ENCODE measurements at regions not wholly inside any gene's neighbourhood (a gene's known extent, or its start where the extent isn't known, plus 50 kb on each side); places are given as distances from the start of the nearest gene placed in this dataset.

GRCh38 chr3:137610723-137611122, 153.4 kb upstream of the SOX14 start:
- no peaks in the 10 kb centered on the region for H3K36me3 ChIP-seq (ENCODE audit: control insufficient read depth, insufficient read depth, low read length)
- no peak overlapping the region for H3K4me3 ChIP-seq (ENCODE audit: low read length)
- no peaks in the 10 kb centered on the region for H3K4me1 ChIP-seq (ENCODE audit: control insufficient read depth, insufficient read depth, low read length)
- no peak overlapping the region for H3K9ac ChIP-seq (ENCODE audit: low read length)
- H3K9me3 ChIP-seq (ENCODE audit: control insufficient read depth, low read length): no peaks in the 10 kb centered on the region
- no peaks in the 10 kb centered on the region for H3K27me3 ChIP-seq (ENCODE audit: control insufficient read depth, insufficient read depth, low read length)

- H3K36me3 ChIP-seq (ENCODE audit: control insufficient read depth, insufficient read depth, low read length): no peaks in the 10 kb centered on the region
- H3K4me1 ChIP-seq (ENCODE audit: control insufficient read depth, insufficient read depth, low read length): no peaks in the 10 kb centered on the region
- H3K9me3 ChIP-seq (ENCODE audit: control insufficient read depth, low read length): no peaks in the 10 kb centered on the region
- no peaks in the 10 kb centered on the region for H3K27me3 ChIP-seq (ENCODE audit: control insufficient read depth, insufficient read depth, low read length)
- no peak overlapping the region for H3K9ac ChIP-seq (ENCODE audit: low read length)
- no peak overlapping the region for H3K4me3 ChIP-seq (ENCODE audit: low read length)
Measured at GRCh38 chr3:137612291-137612690, 151.8 kb upstream of the SOX14 start.

- H3K4me1 ChIP-seq (ENCODE audit: control insufficient read depth, insufficient read depth, low read length): no peaks in the 10 kb centered on the region
- H3K9ac ChIP-seq (ENCODE audit: low read length): no peak overlapping the region
- no peaks in the 10 kb centered on the region for H3K36me3 ChIP-seq (ENCODE audit: control insufficient read depth, insufficient read depth, low read length)
- H3K9me3 ChIP-seq (ENCODE audit: control insufficient read depth, low read length): no peaks in the 10 kb centered on the region
- H3K27me3 ChIP-seq (ENCODE audit: control insufficient read depth, insufficient read depth, low read length): no peaks in the 10 kb centered on the region
- no peak overlapping the region for H3K4me3 ChIP-seq (ENCODE audit: low read length)
Measured at GRCh38 chr3:137615659-137616418, 148.3 kb upstream of the SOX14 start.

GRCh38 chr3:137641879-137642704, 122.0 kb upstream of the SOX14 start:
- Histone ChIP-seq H3K4me3 (ENCODE audit: low read length) (no peak overlapping the region), H3K9ac (ENCODE audit: low read length) (no peak overlapping the region), H3K4me1 (ENCODE audit: control insufficient read depth, insufficient read depth, low read length) (no peaks in the 10 kb centered on the region), H3K36me3 (ENCODE audit: control insufficient read depth, insufficient read depth, low read length) (no peaks in the 10 kb centered on the region), H3K27me3 (ENCODE audit: control insufficient read depth, insufficient read depth, low read length) (peaks cover 4% of the 10 kb centered on the region), H3K9me3 (ENCODE audit: control insufficient read depth, low read length) (no peaks in the 10 kb centered on the region)

GRCh38 chr3:137642831-137643230, 121.3 kb upstream of the SOX14 start:
- H3K9ac ChIP-seq (ENCODE audit: low read length): no peak overlapping the region
- H3K27me3 ChIP-seq (ENCODE audit: control insufficient read depth, insufficient read depth, low read length): peaks cover 4% of the 10 kb centered on the region
- H3K4me1 ChIP-seq (ENCODE audit: control insufficient read depth, insufficient read depth, low read length): no peaks in the 10 kb centered on the region
- no peaks in the 10 kb centered on the region for H3K9me3 ChIP-seq (ENCODE audit: control insufficient read depth, low read length)
- no peak overlapping the region for H3K4me3 ChIP-seq (ENCODE audit: low read length)
- no peaks in the 10 kb centered on the region for H3K36me3 ChIP-seq (ENCODE audit: control insufficient read depth, insufficient read depth, low read length)

- H3K4me1 ChIP-seq (ENCODE audit: control insufficient read depth, insufficient read depth, low read length): no peaks in the 10 kb centered on the region
- H3K9me3 ChIP-seq (ENCODE audit: control insufficient read depth, low read length): no peaks in the 10 kb centered on the region
- no peak overlapping the region for H3K9ac ChIP-seq (ENCODE audit: low read length)
Measured at GRCh38 chr3:137647179-137647578, 116.9 kb upstream of the SOX14 start.

GRCh38 chr3:137669519-137670060, 94.5 kb upstream of the SOX14 start:
- no peak overlapping the region for H3K4me3 ChIP-seq (ENCODE audit: low read length)
- H3K36me3 ChIP-seq (ENCODE audit: control insufficient read depth, insufficient read depth, low read length): no peaks in the 10 kb centered on the region
- H3K4me1 ChIP-seq (ENCODE audit: control insufficient read depth, insufficient read depth, low read length): no peaks in the 10 kb centered on the region
- no peaks in the 10 kb centered on the region for H3K9me3 ChIP-seq (ENCODE audit: control insufficient read depth, low read length)
- no peaks in the 10 kb centered on the region for H3K27me3 ChIP-seq (ENCODE audit: control insufficient read depth, insufficient read depth, low read length)
- no peak overlapping the region for H3K9ac ChIP-seq (ENCODE audit: low read length)

More at GRCh38 chr3:137647179-137647578, 116.9 kb upstream of the SOX14 start:
- Histone ChIP-seq H3K4me3 (ENCODE audit: low read length) (no peak overlapping the region), H3K36me3 (ENCODE audit: control insufficient read depth, insufficient read depth, low read length) (no peaks in the 10 kb centered on the region), H3K27me3 (ENCODE audit: control insufficient read depth, insufficient read depth, low read length) (no peaks in the 10 kb centered on the region)

- H3K27me3 ChIP-seq (ENCODE audit: control insufficient read depth, insufficient read depth, low read length): no peaks in the 10 kb centered on the region
- no peaks in the 10 kb centered on the region for H3K9me3 ChIP-seq (ENCODE audit: control insufficient read depth, low read length)
- H3K36me3 ChIP-seq (ENCODE audit: control insufficient read depth, insufficient read depth, low read length): no peaks in the 10 kb centered on the region
- H3K4me1 ChIP-seq (ENCODE audit: control insufficient read depth, insufficient read depth, low read length): no peaks in the 10 kb centered on the region
- no peak overlapping the region for H3K4me3 ChIP-seq (ENCODE audit: low read length)
- no peak overlapping the region for H3K9ac ChIP-seq (ENCODE audit: low read length)
Measured at GRCh38 chr3:137687181-137687879, 76.8 kb upstream of the SOX14 start.

- no peak overlapping the region for H3K9ac ChIP-seq (ENCODE audit: low read length)
- no peaks in the 10 kb centered on the region for H3K27me3 ChIP-seq (ENCODE audit: control insufficient read depth, insufficient read depth, low read length)
- no peak overlapping the region for H3K4me3 ChIP-seq (ENCODE audit: low read length)
- no peaks in the 10 kb centered on the region for H3K4me1 ChIP-seq (ENCODE audit: control insufficient read depth, insufficient read depth, low read length)
- no peaks in the 10 kb centered on the region for H3K36me3 ChIP-seq (ENCODE audit: control insufficient read depth, insufficient read depth, low read length)
- H3K9me3 ChIP-seq (ENCODE audit: control insufficient read depth, low read length): no peaks in the 10 kb centered on the region
Measured at GRCh38 chr3:137692803-137693431, 71.2 kb upstream of the SOX14 start.

GRCh38 chr3:137693791-137694190, 70.3 kb upstream of the SOX14 start:
- Histone ChIP-seq H3K4me1 (ENCODE audit: control insufficient read depth, insufficient read depth, low read length) (no peaks in the 10 kb centered on the region), H3K9me3 (ENCODE audit: control insufficient read depth, low read length) (no peaks in the 10 kb centered on the region), H3K36me3 (ENCODE audit: control insufficient read depth, insufficient read depth, low read length) (no peaks in the 10 kb centered on the region), H3K9ac (ENCODE audit: low read length) (no peak overlapping the region), H3K4me3 (ENCODE audit: low read length) (no peak overlapping the region), H3K27me3 (ENCODE audit: control insufficient read depth, insufficient read depth, low read length) (no peaks in the 10 kb centered on the region)

GRCh38 chr3:137694836-137695235, 69.3 kb upstream of the SOX14 start:
- H3K9ac ChIP-seq (ENCODE audit: low read length): no peak overlapping the region

More at GRCh38 chr3:137694836-137695235, 69.3 kb upstream of the SOX14 start:
- no peaks in the 10 kb centered on the region for H3K36me3 ChIP-seq (ENCODE audit: control insufficient read depth, insufficient read depth, low read length)
- no peaks in the 10 kb centered on the region for H3K9me3 ChIP-seq (ENCODE audit: control insufficient read depth, low read length)
- no peak overlapping the region for H3K4me3 ChIP-seq (ENCODE audit: low read length)
- H3K27me3 ChIP-seq (ENCODE audit: control insufficient read depth, insufficient read depth, low read length): no peaks in the 10 kb centered on the region
- H3K4me1 ChIP-seq (ENCODE audit: control insufficient read depth, insufficient read depth, low read length): no peaks in the 10 kb centered on the region
